Cardiac muscle cell (in vitro differentiated cells and primary cell): ENCODE measurements at regions not wholly inside any gene's neighbourhood (a gene's known extent, or its start where the extent isn't known, plus 50 kb on each side); places are given as distances from the start of the nearest gene placed in this dataset.

Source experiments
- DNase-seq, 2 donors: peaks; one replicate each; pipeline versions ENCODE4 v3.0.0 to v3.0.0-alpha.2; 2010 to 2017; ENCODE audit warnings: low read depth in 1 of 2, low spot score in 1 of 2
- H3K27ac ChIP-seq: fragments of 200-600 bp; sonication (generic); 2 replicates; pipeline ENCODE4 v1.5.1; 2016
- H3K27me3 ChIP-seq: fragments of 200-600 bp; sonication (generic); 2 replicates; pipeline ENCODE4 v1.6.0; 2016; ENCODE audit warnings: control low read depth
- H3K36me3 ChIP-seq: fragments of 200-600 bp; sonication (generic); 2 replicates; pipeline ENCODE4 v1.5.1; 2016; ENCODE audit warnings: control low read depth
- H3K4me1 ChIP-seq: fragments of 200-600 bp; sonication (generic); 2 replicates; pipeline ENCODE4 v1.8.1; 2017; ENCODE audit warnings: low read depth, mild to moderate bottlenecking, mixed run types
- H3K4me3 ChIP-seq: fragments of 200-600 bp; sonication (generic); 2 replicates; pipeline ENCODE4 v1.5.1; 2016; ENCODE audit warnings: mild to moderate bottlenecking
- H3K9me3 ChIP-seq: fragments of 200-600 bp; sonication (generic); 2 replicates; pipeline ENCODE4 v1.5.1; 2017; ENCODE audit warnings: low read depth, mild to moderate bottlenecking, control low read depth
- CTCF ChIP-seq: IDR thresholded peaks from 2 replicates; pipeline ENCODE4 v1.5.1; 2012; ENCODE audit warnings: low read depth, mild to moderate bottlenecking, low read length

- Histone ChIP-seq H3K9me3 (no peaks in the 10 kb centered on the region), H3K4me3 (no peak overlapping the region), H3K4me1 (no peaks in the 10 kb centered on the region), H3K27me3 (no peaks in the 10 kb centered on the region), H3K27ac (no peak overlapping the region), H3K36me3 (no peaks in the 10 kb centered on the region)
- no peak for TF ChIP-seq CTCF
- no peak for DNase-seq
Observed at GRCh38 chr13:85194482-85194881, 604.7 kb downstream of the SLITRK6 start.

GRCh38 chr13:85191996-85192718 lies 607.1 kb downstream of the SLITRK6 start:
- Histone ChIP-seq H3K36me3 (no peaks in the 10 kb centered on the region), H3K4me3 (no peak overlapping the region), H3K9me3 (no peaks in the 10 kb centered on the region), H3K4me1 (no peaks in the 10 kb centered on the region), H3K27me3 (no peaks in the 10 kb centered on the region), H3K27ac (no peak overlapping the region)
- TF ChIP-seq CTCF = no peak
- no peak for DNase-seq

GRCh38 chr13:85186356-85187045 lies 612.7 kb downstream of the SLITRK6 start:
- Histone ChIP-seq H3K27me3 (no peaks in the 10 kb centered on the region), H3K36me3 (no peaks in the 10 kb centered on the region), H3K9me3 (no peaks in the 10 kb centered on the region), H3K27ac (no peak overlapping the region), H3K4me1 (no peaks in the 10 kb centered on the region), H3K4me3 (no peak overlapping the region)
- DNase-seq = no peak
- no peak for TF ChIP-seq CTCF

- H3K27me3 ChIP-seq = no peaks in the 10 kb centered on the region
- no peak for TF ChIP-seq CTCF
- H3K27ac ChIP-seq = no peak overlapping the region
- no peak overlapping the region for H3K4me3 ChIP-seq
- no peaks in the 10 kb centered on the region for H3K36me3 ChIP-seq
- H3K4me1 ChIP-seq = no peaks in the 10 kb centered on the region
- no peaks in the 10 kb centered on the region for H3K9me3 ChIP-seq
- DNase-seq = no peak
Observed at GRCh38 chr13:85174291-85174690, 624.9 kb downstream of the SLITRK6 start.

GRCh38 chr13:85170372-85170771 lies 628.8 kb downstream of the SLITRK6 start:
- TF ChIP-seq CTCF = no peak
- Histone ChIP-seq H3K4me3 (no peak overlapping the region), H3K4me1 (no peaks in the 10 kb centered on the region), H3K36me3 (no peaks in the 10 kb centered on the region), H3K27me3 (no peaks in the 10 kb centered on the region), H3K9me3 (no peaks in the 10 kb centered on the region), H3K27ac (no peak overlapping the region)
- no peak for DNase-seq
